ENCODE measurements at regions not wholly inside any gene's neighbourhood (a gene's known extent, or its start where the extent isn't known, plus 50 kb on each side); places are given as distances from the start of the nearest gene placed in this dataset.

DNA sequence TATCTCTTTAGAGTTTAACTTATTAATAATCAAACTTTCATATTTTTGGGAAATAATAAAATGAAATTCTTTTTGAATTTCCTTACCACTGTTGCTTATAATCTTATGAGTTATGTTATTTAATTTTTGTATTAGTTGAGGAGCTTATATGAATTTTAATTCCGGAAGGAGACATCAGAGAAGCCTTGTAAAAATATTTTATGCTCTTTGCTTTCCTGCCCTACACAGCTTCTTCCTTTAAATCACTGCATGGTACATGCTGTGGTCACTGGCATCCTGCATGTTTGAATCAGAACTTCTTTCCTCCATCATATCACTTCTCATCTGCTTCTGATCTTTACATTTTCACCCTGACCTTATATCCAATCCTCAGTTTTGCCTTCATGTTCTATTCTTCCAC lies 266.7 kb upstream of the ZSWIM2 start:
- no peak for DNase-seq
- H3K36me3 ChIP-seq: no peaks in the 10 kb centered on the region
- no peak overlapping the region for H3K4me3 ChIP-seq
- H3K27ac ChIP-seq: no peak overlapping the region
- intact Hi-C loops (cut with DNase I): no loop called here
- no peaks in the 10 kb centered on the region for H3K9me3 ChIP-seq
- TF ChIP-seq CTCF (IDR thresholded peaks at IDR 0.05) (no peak), POLR2A (IDR thresholded peaks at IDR 0.05) (no peak)
- H3K4me1 ChIP-seq: no peaks in the 10 kb centered on the region
- H3K27me3 ChIP-seq: no peaks in the 10 kb centered on the region
- 83 to 89% methylated on average over 1 of the region's 1 CpG for WGBS, 2 donors

GRCh38 chr2:187107001-187107400 lies 258.0 kb upstream of the ZSWIM2 start:
- no peak overlapping the region for H3K4me3 ChIP-seq
- no peaks in the 10 kb centered on the region for H3K9me3 ChIP-seq
- no peak for DNase-seq
- TF ChIP-seq POLR2A (IDR thresholded peaks at IDR 0.05) (no peak), CTCF (IDR thresholded peaks at IDR 0.05) (no peak)
- 87 to 88% methylated on average over 2 of the region's 2 CpGs for WGBS, 2 donors
- H3K4me1 ChIP-seq: no peaks in the 10 kb centered on the region
- intact Hi-C loops (cut with DNase I): no loop called here
- H3K27ac ChIP-seq: no peak overlapping the region
- no peaks in the 10 kb centered on the region for H3K27me3 ChIP-seq
- H3K36me3 ChIP-seq: no peaks in the 10 kb centered on the region

DNA sequence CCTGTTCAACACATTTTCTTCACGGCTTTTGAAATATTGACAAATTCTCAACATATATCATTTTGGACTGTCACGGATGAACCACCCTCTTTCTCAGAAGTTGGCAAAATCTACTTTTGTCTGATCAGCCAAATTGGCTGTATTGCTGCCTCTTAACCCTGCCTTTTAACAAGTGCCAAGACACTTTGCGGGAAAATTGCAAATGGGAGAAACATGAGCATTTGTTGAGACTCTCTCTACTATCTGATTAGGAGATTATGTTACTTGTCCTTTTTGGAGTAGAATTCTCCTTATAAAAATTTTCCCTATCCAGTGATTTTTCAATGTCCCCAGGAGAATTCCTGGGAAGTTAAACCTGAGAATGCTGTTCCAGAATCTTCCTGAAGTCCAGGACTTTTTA lies 256.2 kb upstream of the ZSWIM2 start:
- Histone ChIP-seq H3K27ac (no peak overlapping the region), H3K9me3 (no peaks in the 10 kb centered on the region), H3K36me3 (no peaks in the 10 kb centered on the region), H3K4me1 (no peaks in the 10 kb centered on the region), H3K4me3 (no peak overlapping the region), H3K27me3 (no peaks in the 10 kb centered on the region)
- DNase-seq: no peak
- 31 to 60% methylated on average over 3 of the region's 3 CpGs for WGBS, 2 donors
- TF ChIP-seq POLR2A (IDR thresholded peaks at IDR 0.05): no peak
- TF ChIP-seq CTCF (IDR thresholded peaks at IDR 0.05): no peak
- intact Hi-C loops (cut with DNase I): no loop called here

GRCh38 chr2:187102381-187102780 lies 253.4 kb upstream of the ZSWIM2 start:
- no peak for DNase-seq
- Histone ChIP-seq H3K27ac (no peak overlapping the region), H3K27me3 (no peaks in the 10 kb centered on the region), H3K36me3 (no peaks in the 10 kb centered on the region), H3K4me3 (no peak overlapping the region), H3K9me3 (no peaks in the 10 kb centered on the region), H3K4me1 (no peaks in the 10 kb centered on the region)
- intact Hi-C loops (cut with DNase I): no loop called here
- TF ChIP-seq CTCF (IDR thresholded peaks at IDR 0.05) (no peak), POLR2A (IDR thresholded peaks at IDR 0.05) (no peak)

DNA sequence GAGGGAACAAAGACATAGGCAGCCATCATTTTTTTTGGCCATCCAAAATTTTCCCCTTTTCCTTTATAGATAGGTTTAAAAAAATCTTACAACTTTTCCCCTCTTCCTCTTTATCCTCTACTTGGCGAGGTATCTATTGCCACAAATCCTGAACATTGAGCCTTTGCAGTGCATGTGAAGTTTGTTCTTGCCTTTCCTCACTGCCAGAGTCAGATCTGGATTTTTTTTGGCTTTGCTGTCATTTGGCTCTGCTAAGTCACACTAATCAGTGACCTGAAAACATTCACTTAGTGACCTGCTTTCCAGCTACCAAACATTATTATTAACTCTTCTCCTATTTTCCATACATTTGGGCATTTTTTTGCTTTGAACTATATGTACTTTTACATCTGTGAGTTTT lies 249.2 kb upstream of the ZSWIM2 start:
- TF ChIP-seq POLR2A (IDR thresholded peaks at IDR 0.05) (no peak), CTCF (IDR thresholded peaks at IDR 0.05) (no peak)
- Histone ChIP-seq H3K27ac (no peak overlapping the region), H3K27me3 (no peaks in the 10 kb centered on the region), H3K4me1 (no peaks in the 10 kb centered on the region), H3K4me3 (no peak overlapping the region), H3K36me3 (no peaks in the 10 kb centered on the region), H3K9me3 (no peaks in the 10 kb centered on the region)
- DNase-seq: no peak
- WGBS, 2 donors: 74 to 76% methylated on average over 1 of the region's 1 CpG
- intact Hi-C loops (cut with DNase I): no loop called here
